ENCODE measurements at regions not wholly inside any gene's neighbourhood (a gene's known extent, or its start where the extent isn't known, plus 50 kb on each side); places are given as distances from the start of the nearest gene placed in this dataset.

GRCh38 chr6:156125844-156126243 is 651.3 kb upstream of the ARID1B start (continued):
- no peak for TF ChIP-seq REST (IDR thresholded peaks at IDR 0.05; ENCODE audit: unreplicated experiment)
- TF ChIP-seq ZNF114 (CRISPR knock-in tag; IDR thresholded peaks at IDR 0.05) = no peak

- peaks cover 13% of the 10 kb centered on the region for H3K4me1 Mint-ChIP-seq
- H3K27me3 ChIP-seq (ENCODE audit: insufficient read depth) = no peaks in the 10 kb centered on the region
- no peak overlapping the region for H3K4me3 ChIP-seq
- H3K4me2 ChIP-seq = no peak overlapping the region
- H3F3A ChIP-seq (replicated peaks; ENCODE audit: low read depth) = no peaks in the 10 kb centered on the region
- TF ChIP-seq ZNF331 (CRISPR knock-in tag; IDR thresholded peaks at IDR 0.05; ENCODE audit: low read depth) = no peak
- no peak overlapping the region for H2AFZ ChIP-seq
- H3K36me3 Mint-ChIP-seq (ENCODE audit: low read depth) = no peaks in the 10 kb centered on the region; the same call in 2 of the 3 replicates
- H3K9me3 Mint-ChIP-seq = no peaks in the 10 kb centered on the region; the same call in 2 of the 3 replicates
- H3K27me3 Mint-ChIP-seq (ENCODE audit: insufficient read depth, low read depth, poor library complexity) = no peaks in the 10 kb centered on the region
- H3K27ac Mint-ChIP-seq = no peak overlapping the region
- H3K4me1 ChIP-seq (ENCODE audit: insufficient read depth) = no peaks in the 10 kb centered on the region
- H3K9me2 ChIP-seq (ENCODE audit: insufficient read depth) = 0 out of 2 replicates have a peak, but pooled peaks cover 5% of the 10 kb centered on the region
- H3K79me2 ChIP-seq (replicated peaks; ENCODE audit: insufficient read depth) = no peaks in the 10 kb centered on the region
- no peaks in the 10 kb centered on the region for H3K36me3 ChIP-seq (ENCODE audit: insufficient read depth)
- no peak overlapping the region for H3K27ac ChIP-seq (ENCODE audit: low read depth)
- DNase-seq (ENCODE audit: low spot score) = no peak
- H4K20me1 ChIP-seq (replicated peaks; ENCODE audit: insufficient read depth) = no peaks in the 10 kb centered on the region
- no peak for ATAC-seq
- H3K4me3 Mint-ChIP-seq = no peak overlapping the region
Observed at GRCh38 chr6:156123731-156124130, 653.4 kb upstream of the ARID1B start.

- H3K36me3 Mint-ChIP-seq (ENCODE audit: low read depth) = no peaks in the 10 kb centered on the region; the same call in 2 of the 3 replicates
- peaks cover 11% of the 10 kb centered on the region for H3K4me1 Mint-ChIP-seq
- no peak for DNase-seq (ENCODE audit: low spot score)
- no peaks in the 10 kb centered on the region for H3K36me3 ChIP-seq (ENCODE audit: insufficient read depth)
- H3K4me3 Mint-ChIP-seq = no peak overlapping the region
- H3K4me1 ChIP-seq (ENCODE audit: insufficient read depth) = no peaks in the 10 kb centered on the region
- no peaks in the 10 kb centered on the region for H3K27me3 Mint-ChIP-seq (ENCODE audit: insufficient read depth, low read depth, poor library complexity)
- H3K79me2 ChIP-seq (replicated peaks; ENCODE audit: insufficient read depth) = no peaks in the 10 kb centered on the region
- no peak overlapping the region for H3K27ac ChIP-seq (ENCODE audit: low read depth)
- no peak overlapping the region for H3K4me2 ChIP-seq
- no peak overlapping the region for H2AFZ ChIP-seq
- H4K20me1 ChIP-seq (replicated peaks; ENCODE audit: insufficient read depth) = no peaks in the 10 kb centered on the region
- no peaks in the 10 kb centered on the region for H3F3A ChIP-seq (replicated peaks; ENCODE audit: low read depth)
- no peaks in the 10 kb centered on the region for H3K27me3 ChIP-seq (ENCODE audit: insufficient read depth)
- ATAC-seq = no peak
- H3K4me3 ChIP-seq = no peak overlapping the region
- H3K9me3 Mint-ChIP-seq = no peaks in the 10 kb centered on the region; the same call in 2 of the 3 replicates
- no peak overlapping the region for H3K27ac Mint-ChIP-seq
- H3K9me2 ChIP-seq (ENCODE audit: insufficient read depth) = 0 out of 2 replicates have a peak, but pooled peaks cover 5% of the 10 kb centered on the region
- TF ChIP-seq CREB1 (CRISPR knock-in tag; IDR thresholded peaks at IDR 0.05; ENCODE audit: low read depth) = no peak
- no peak for TF ChIP-seq JUNB (IDR thresholded peaks at IDR 0.05; ENCODE audit: unreplicated experiment)
- TF ChIP-seq NANOG (IDR thresholded peaks at IDR 0.05; ENCODE audit: borderline replicate concordance) = no peak
- TF ChIP-seq CTCF (conservative IDR thresholded peaks at IDR 0.05; ENCODE audit: low read depth in 2 of 2) = no peak
- TF ChIP-seq ZNF462 (CRISPR knock-in tag; IDR thresholded peaks at IDR 0.05) = no peak
- TF ChIP-seq POLR2AphosphoS5 (IDR thresholded peaks at IDR 0.05; ENCODE audit: low read depth) = no peak
- no peak for TF ChIP-seq EZH2phosphoT487 (IDR thresholded peaks at IDR 0.05; ENCODE audit: unreplicated experiment)
Observed at GRCh38 chr6:156121973-156122372, 655.2 kb upstream of the ARID1B start.

Measured in GM23338 (cell line).